Hepatocyte (in vitro differentiated cells): ENCODE measurements at regions not wholly inside any gene's neighbourhood (a gene's known extent, or its start where the extent isn't known, plus 50 kb on each side); places are given as distances from the start of the nearest gene placed in this dataset.

Source experiments
- CTCF ChIP-seq: fragments of 200-600 bp; sonication (generic); IDR thresholded peaks from 2 replicates; pipeline ENCODE4 v1.5.1; 2016; ENCODE audit warnings: antibody characterized with exemption, mild to moderate bottlenecking; ENCODE audit not compliant: poor library complexity
- EZH2 ChIP-seq: fragments of 200-600 bp; sonication (generic); IDR thresholded peaks from 2 replicates; pipeline ENCODE4 v1.6.1; 2016; ENCODE audit warnings: antibody characterized with exemption, mild to moderate bottlenecking, borderline replicate concordance
- EZH2phosphoT487 ChIP-seq: fragments of 200-600 bp; sonication (generic); IDR thresholded peaks from one replicate; pipeline ENCODE4 v1.6.1; 2018; ENCODE audit warnings: antibody characterized with exemption, mild to moderate bottlenecking, low read depth, moderate library complexity; ENCODE audit not compliant: unreplicated experiment, severe bottlenecking

GRCh38 chr2:155412598-155412997, 714.1 kb downstream of the KCNJ3 start:
- TF ChIP-seq EZH2 (no peak), CTCF (no peak), EZH2phosphoT487 (no peak)
